H9 (cell line): ENCODE measurements at regions not wholly inside any gene's neighbourhood (a gene's known extent, or its start where the extent isn't known, plus 50 kb on each side); places are given as distances from the start of the nearest gene placed in this dataset.
"Not testable (repeated sequence)": the region's sequence is repeated elsewhere in the genome, so short reads cannot be mapped to it uniquely, and the experiment has no call there.

Source experiments
- DNase-seq: peaks from one replicate; pipeline ENCODE4 v3.0.0-alpha.2; 2017
- H2AFZ ChIP-seq: one replicate; pipeline ENCODE4 v1.6.1; 2013; ENCODE audit warnings: mild to moderate bottlenecking, low read length, control low read depth, moderate library complexity
- H2AK5ac ChIP-seq: 2 replicates; pipeline ENCODE4 v1.6.1; 2013; ENCODE audit warnings: low read length, control low read depth, mixed read lengths; ENCODE audit not compliant: insufficient read length
- H2BK120ac ChIP-seq: one replicate; pipeline ENCODE4 v1.6.1; 2013; ENCODE audit warnings: low read depth, mild to moderate bottlenecking, low read length, control low read depth, inconsistent platforms; ENCODE audit not compliant: poor library complexity, severe bottlenecking
- H2BK12ac ChIP-seq: 2 replicates; pipeline ENCODE4 v1.6.1; 2013; ENCODE audit warnings: low read length, control low read depth, mixed read lengths, low read depth; ENCODE audit not compliant: insufficient read length
- H2BK15ac ChIP-seq: 2 replicates; pipeline ENCODE4 v1.6.1; 2013; ENCODE audit warnings: low read depth, low read length, control low read depth
- H2BK20ac ChIP-seq: one replicate; pipeline ENCODE4 v1.6.1; 2013; ENCODE audit warnings: low read depth, mild to moderate bottlenecking, low read length, control low read depth, inconsistent platforms; ENCODE audit not compliant: poor library complexity, severe bottlenecking
- H2BK5ac ChIP-seq: 2 replicates; pipeline ENCODE4 v1.6.1; 2013; ENCODE audit warnings: low read length, control low read depth, mixed read lengths; ENCODE audit not compliant: insufficient read length
- H3K14ac ChIP-seq: 2 replicates; pipeline ENCODE4 v1.6.1; 2013; ENCODE audit warnings: low read length, control low read depth; ENCODE audit not compliant: insufficient read depth
- H3K18ac ChIP-seq: 2 replicates; pipeline ENCODE4 v1.6.1; 2013; ENCODE audit warnings: low read depth, mild to moderate bottlenecking, mixed read lengths, low read length, control low read depth; ENCODE audit not compliant: insufficient read length
- H3K23ac ChIP-seq: 2 replicates; pipeline ENCODE4 v1.6.1; 2013; ENCODE audit warnings: low read length, control low read depth, mixed read lengths, low read depth; ENCODE audit not compliant: insufficient read length
- H3K23me2 ChIP-seq: 2 replicates; pipeline ENCODE4 v1.6.1; 2013; ENCODE audit warnings: low read depth, mild to moderate bottlenecking, mixed read lengths, low read length, control low read depth; ENCODE audit not compliant: insufficient read length, poor library complexity, severe bottlenecking
- H3K27ac ChIP-seq: 2 replicates; pipeline ENCODE4 v1.5.1; 2013; ENCODE audit warnings: low read length, control low read depth, mixed read lengths, low read depth; ENCODE audit not compliant: insufficient read length
- H3K27me3 ChIP-seq: 2 replicates; pipeline ENCODE4 v1.6.1; 2013; ENCODE audit warnings: low read length, control low read depth, inconsistent platforms; ENCODE audit not compliant: insufficient read depth
- H3K4ac ChIP-seq: 2 replicates; pipeline ENCODE4 v1.6.1; 2013; ENCODE audit warnings: low read depth, mild to moderate bottlenecking, control low read depth, inconsistent platforms, low read length, moderate library complexity
- H3K4me1 ChIP-seq: 2 replicates; pipeline ENCODE4 v1.6.1; 2013; ENCODE audit warnings: low read length, control low read depth, inconsistent platforms; ENCODE audit not compliant: insufficient read depth
- H3K4me2 ChIP-seq: 2 replicates; pipeline ENCODE4 v1.6.1; 2013; ENCODE audit warnings: low read length, control low read depth, mixed read lengths; ENCODE audit not compliant: insufficient read length, insufficient read depth
- H3K56ac ChIP-seq: 2 replicates; pipeline ENCODE4 v1.6.1; 2013; ENCODE audit warnings: low read depth, mild to moderate bottlenecking, mixed read lengths, low read length, control low read depth; ENCODE audit not compliant: insufficient read length
- H3K79me1 ChIP-seq: 2 replicates; pipeline ENCODE4 v1.6.1; 2013; ENCODE audit warnings: low read depth, mild to moderate bottlenecking, moderate library complexity, low read length, control low read depth, inconsistent platforms; ENCODE audit not compliant: insufficient read depth, poor library complexity, severe bottlenecking
- H3K79me2 ChIP-seq: 2 replicates; pipeline ENCODE4 v1.6.1; 2013; ENCODE audit warnings: low read length, control low read depth, inconsistent platforms; ENCODE audit not compliant: insufficient read depth
- H3K9ac ChIP-seq: 2 replicates; pipeline ENCODE4 v1.6.1; 2013; ENCODE audit warnings: low read length, control low read depth, mixed read lengths; ENCODE audit not compliant: insufficient read length; ENCODE audit errors: extremely low read depth
- H3K9me3 ChIP-seq: one replicate; pipeline ENCODE4 v1.6.1; 2013; ENCODE audit warnings: low read depth, low read length, inconsistent platforms; ENCODE audit not compliant: control insufficient read depth
- H3T11ph ChIP-seq: one replicate; pipeline ENCODE4 v1.6.1; 2013; ENCODE audit warnings: mild to moderate bottlenecking, low read length, control low read depth, inconsistent platforms
- H4K20me1 ChIP-seq: one replicate; pipeline ENCODE4 v1.6.1; 2013; ENCODE audit not compliant: control insufficient read depth, insufficient read length, insufficient read depth
- H4K5ac ChIP-seq: 2 replicates; pipeline ENCODE4 v1.6.1; 2013; ENCODE audit warnings: low read depth, mild to moderate bottlenecking, mixed read lengths, low read length, control low read depth; ENCODE audit not compliant: insufficient read length
- H4K8ac ChIP-seq: replicated peaks from 2 replicates; pipeline ENCODE4 v1.6.1; 2013; ENCODE audit warnings: low read length, control low read depth, mixed read lengths, low read depth; ENCODE audit not compliant: insufficient read length
- H4K91ac ChIP-seq: 2 replicates; pipeline ENCODE4 v1.6.1; 2013; ENCODE audit warnings: low read depth, mild to moderate bottlenecking, moderate library complexity, mixed read lengths, low read length, control low read depth; ENCODE audit not compliant: insufficient read length
- H3K27ac Mint-ChIP-seq, 3 experiments: 2 replicates in 2 of 3; 3 replicates in 1 of 3; pipeline ENCODE4 v1.8.0; 2020 to 2021; ENCODE audit warnings: mixed read lengths in 3 of 3, mild to moderate bottlenecking in 1 of 3, moderate library complexity in 1 of 3
- H3K27me3 Mint-ChIP-seq: 2 replicates; pipeline ENCODE4 v1.8.0; 2021; ENCODE audit warnings: low read depth, mild to moderate bottlenecking, moderate library complexity, mixed read lengths
- H3K36me3 Mint-ChIP-seq, 3 experiments: 2 replicates in 2 of 3; 3 replicates in 1 of 3; pipeline ENCODE4 v1.8.0; 2020 to 2021; ENCODE audit warnings: low read depth in 3 of 3, mixed read lengths in 3 of 3; ENCODE audit not compliant: insufficient read depth in 1 of 3
- H3K4me1 Mint-ChIP-seq, 2 experiments: 2 replicates each; pipeline ENCODE4 v1.8.0; 2020; ENCODE audit warnings: mixed read lengths in 2 of 2
- H3K4me3 Mint-ChIP-seq, 2 experiments: 2 replicates in 1 of 2; 3 replicates in 1 of 2; pipeline ENCODE4 v1.8.0; 2020 to 2021; ENCODE audit warnings: mild to moderate bottlenecking in 2 of 2, mixed read lengths in 2 of 2, moderate library complexity in 1 of 2
- H3K9me3 Mint-ChIP-seq, 2 experiments: 2 replicates in 1 of 2; 3 replicates in 1 of 2; pipeline ENCODE4 v1.8.0; 2020; ENCODE audit warnings: mild to moderate bottlenecking in 2 of 2, mixed read lengths in 2 of 2, moderate library complexity in 1 of 2
- WGBS: extraction: QIAGEN DNeasy Blood & Tissue Kit; methylation state at CpG from one replicate; pipeline ENCODE4 v1.1.7; 2013; ENCODE audit warnings: missing lambda C conversion rate, low lambda C conversion rate, mixed read lengths; ENCODE audit not compliant: insufficient read length; ENCODE audit errors: extremely low coverage; 5-methylcytosine and 5-hydroxymethylcytosine counted together
- TF ChIP-seq, protein P1 (sequence below): fragments of 200-600 bp; sonication (generic); conservative IDR thresholded peaks from 3 replicates; pipeline ENCODE4 v1.8.0; 2021; ENCODE audit warnings: antibody characterized with exemption, mild to moderate bottlenecking

DNA sequence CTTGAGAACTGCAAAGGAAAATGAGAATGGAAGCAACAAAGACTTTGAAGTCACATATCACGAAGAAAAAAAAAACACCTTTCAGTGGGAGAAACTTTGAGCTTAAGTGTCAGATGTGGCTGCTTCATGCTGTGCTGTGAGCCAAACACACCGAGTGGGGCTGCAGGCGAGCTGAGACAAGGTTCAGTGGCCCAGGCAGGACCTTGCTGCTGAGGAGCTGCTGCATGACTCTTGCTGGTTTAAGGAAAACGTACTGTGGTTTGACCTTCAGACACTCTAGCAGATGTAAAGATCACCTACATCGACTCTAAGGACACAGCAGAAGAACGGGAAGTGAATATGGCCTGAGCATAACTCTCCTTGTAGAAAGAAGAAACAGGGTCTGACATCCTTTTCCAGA, 118.1 kb upstream of the OR4E1 start:
- H2BK12ac ChIP-seq, result no peak overlapping the region
- WGBS, result no CpG with 5 or more reads among the region's 6 CpGs
- no peak overlapping the region for H3K14ac ChIP-seq
- H3K4ac ChIP-seq, result no peak overlapping the region
- peaks cover 6 to 13% of the 10 kb centered on the region in 2 experiments; a peak in 4 of 5 replicates for H3K9me3 Mint-ChIP-seq
- H2BK20ac ChIP-seq, result no peak overlapping the region
- peaks cover 8% of the 10 kb centered on the region; the same call in 1 of the 2 replicates for H3K27me3 Mint-ChIP-seq
- no peaks in the 10 kb centered on the region for H3K4me1 ChIP-seq
- H4K20me1 ChIP-seq, result no peaks in the 10 kb centered on the region
- H3K18ac ChIP-seq, result no peak overlapping the region
- no peak overlapping the region for H4K91ac ChIP-seq
- H3K4me1 Mint-ChIP-seq, result peaks cover 0 to 4% of the 10 kb centered on the region in 2 experiments; a peak in 1 of 4 replicates
- H3K36me3 Mint-ChIP-seq, result no peaks in the 10 kb centered on the region
- no peaks in the 10 kb centered on the region for H3K79me2 ChIP-seq
- TF ChIP-seq, protein P1, sequence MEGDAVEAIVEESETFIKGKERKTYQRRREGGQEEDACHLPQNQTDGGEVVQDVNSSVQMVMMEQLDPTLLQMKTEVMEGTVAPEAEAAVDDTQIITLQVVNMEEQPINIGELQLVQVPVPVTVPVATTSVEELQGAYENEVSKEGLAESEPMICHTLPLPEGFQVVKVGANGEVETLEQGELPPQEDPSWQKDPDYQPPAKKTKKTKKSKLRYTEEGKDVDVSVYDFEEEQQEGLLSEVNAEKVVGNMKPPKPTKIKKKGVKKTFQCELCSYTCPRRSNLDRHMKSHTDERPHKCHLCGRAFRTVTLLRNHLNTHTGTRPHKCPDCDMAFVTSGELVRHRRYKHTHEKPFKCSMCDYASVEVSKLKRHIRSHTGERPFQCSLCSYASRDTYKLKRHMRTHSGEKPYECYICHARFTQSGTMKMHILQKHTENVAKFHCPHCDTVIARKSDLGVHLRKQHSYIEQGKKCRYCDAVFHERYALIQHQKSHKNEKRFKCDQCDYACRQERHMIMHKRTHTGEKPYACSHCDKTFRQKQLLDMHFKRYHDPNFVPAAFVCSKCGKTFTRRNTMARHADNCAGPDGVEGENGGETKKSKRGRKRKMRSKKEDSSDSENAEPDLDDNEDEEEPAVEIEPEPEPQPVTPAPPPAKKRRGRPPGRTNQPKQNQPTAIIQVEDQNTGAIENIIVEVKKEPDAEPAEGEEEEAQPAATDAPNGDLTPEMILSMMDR, result no peak
- H3K9me3 ChIP-seq, result no peaks in the 10 kb centered on the region
- H2AFZ ChIP-seq, result no peak overlapping the region
- H3K27me3 ChIP-seq, result no peaks in the 10 kb centered on the region
- no peak overlapping the region for H3K56ac ChIP-seq
- H4K8ac ChIP-seq, result no peak overlapping the region
- no peak overlapping the region for H3K4me2 ChIP-seq
- H3K79me1 ChIP-seq, result no peaks in the 10 kb centered on the region
- no peak overlapping the region for H3K27ac ChIP-seq
- H3K23me2 ChIP-seq, result no peaks in the 10 kb centered on the region
- H2BK15ac ChIP-seq, result no peak overlapping the region
- H2BK120ac ChIP-seq, result no peak overlapping the region
- H3K4me3 Mint-ChIP-seq, result no peak overlapping the region
- DNase-seq, result no peak
- H3K27ac Mint-ChIP-seq, result no peak overlapping the region
- no peak overlapping the region for H4K5ac ChIP-seq
- H2BK5ac ChIP-seq, result no peak overlapping the region
- no peak overlapping the region for H3T11ph ChIP-seq
- no peak overlapping the region for H3K9ac ChIP-seq
- H2AK5ac ChIP-seq, result no peak overlapping the region
- no peak overlapping the region for H3K23ac ChIP-seq

DNA sequence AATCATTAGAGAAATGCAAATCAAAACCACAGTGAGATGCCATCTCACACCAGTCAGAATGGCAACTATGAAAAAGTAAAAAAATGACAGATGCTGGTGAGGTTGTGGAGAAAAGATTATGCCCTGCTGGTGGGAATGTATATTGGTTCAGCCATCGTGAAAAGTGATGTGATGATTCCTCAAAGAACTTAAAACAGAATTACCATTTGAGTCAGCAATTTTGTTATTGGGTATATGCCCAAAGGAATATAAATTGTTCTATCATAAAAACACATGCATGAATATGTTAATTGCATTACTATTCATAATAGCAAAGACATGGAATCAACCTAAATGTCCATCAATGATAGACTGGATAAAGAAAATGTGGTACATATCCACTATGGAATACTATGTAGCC, 115.1 kb upstream of the OR4E1 start:
- not testable (repeated sequence) for H3K9ac ChIP-seq, H3K4me1 Mint-ChIP-seq, H3K18ac ChIP-seq, H3K9me3 Mint-ChIP-seq, H3K23ac ChIP-seq, H3K27ac ChIP-seq, H3K27me3 Mint-ChIP-seq, H2BK15ac ChIP-seq, H3K36me3 Mint-ChIP-seq, H2AK5ac ChIP-seq, H3K9me3 ChIP-seq, H4K91ac ChIP-seq, H2BK5ac ChIP-seq, H4K8ac ChIP-seq, H2BK12ac ChIP-seq, H3K23me2 ChIP-seq, H3K14ac ChIP-seq, H3K4ac ChIP-seq, H3T11ph ChIP-seq, H3K27ac Mint-ChIP-seq, H4K20me1 ChIP-seq, DNase-seq, H2BK120ac ChIP-seq, H3K4me2 ChIP-seq, H3K79me1 ChIP-seq, H2AFZ ChIP-seq, H3K4me1 ChIP-seq, H3K79me2 ChIP-seq, H3K4me3 Mint-ChIP-seq, H2BK20ac ChIP-seq, H3K56ac ChIP-seq, H3K27me3 ChIP-seq, H4K5ac ChIP-seq
- WGBS, result no CpG with 5 or more reads among the region's 1 CpG
